Prostate gland (tissue), 2 donors: ENCODE measurements at regions not wholly inside any gene's neighbourhood (a gene's known extent, or its start where the extent isn't known, plus 50 kb on each side); places are given as distances from the start of the nearest gene placed in this dataset.

Experiments
- POLR2A ChIP-seq: fragments of 450-650 bp; IDR thresholded peaks from one replicate; pipeline ENCODE4 v1.6.1; 2016; ENCODE audit warnings: antibody characterized with exemption, mild to moderate bottlenecking
- POLR2AphosphoS5 ChIP-seq: sonication (generic); formaldehyde crosslinking; IDR thresholded peaks from one replicate; pipeline ENCODE4 v1.6.1; 2017; ENCODE audit warnings: antibody characterized with exemption
- TF ChIP-seq, protein P1 (sequence below), 4 experiments: fragments of 200-600 bp in 2 of 4; fragments of 450-650 bp in 2 of 4; sonication (generic) in 2 of 4; IDR thresholded peaks; 1 replicate in 3 of 4; 2 replicates in 1 of 4; pipeline ENCODE4 v1.5.1; 2016 to 2019; ENCODE audit warnings: antibody characterized with exemption in 4 of 4, mild to moderate bottlenecking in 2 of 4, moderate library complexity in 2 of 4

GRCh38 chr9:82397534-82397933 is 409.0 kb downstream of the SPATA31D1 start:
- TF ChIP-seq, protein P1, sequence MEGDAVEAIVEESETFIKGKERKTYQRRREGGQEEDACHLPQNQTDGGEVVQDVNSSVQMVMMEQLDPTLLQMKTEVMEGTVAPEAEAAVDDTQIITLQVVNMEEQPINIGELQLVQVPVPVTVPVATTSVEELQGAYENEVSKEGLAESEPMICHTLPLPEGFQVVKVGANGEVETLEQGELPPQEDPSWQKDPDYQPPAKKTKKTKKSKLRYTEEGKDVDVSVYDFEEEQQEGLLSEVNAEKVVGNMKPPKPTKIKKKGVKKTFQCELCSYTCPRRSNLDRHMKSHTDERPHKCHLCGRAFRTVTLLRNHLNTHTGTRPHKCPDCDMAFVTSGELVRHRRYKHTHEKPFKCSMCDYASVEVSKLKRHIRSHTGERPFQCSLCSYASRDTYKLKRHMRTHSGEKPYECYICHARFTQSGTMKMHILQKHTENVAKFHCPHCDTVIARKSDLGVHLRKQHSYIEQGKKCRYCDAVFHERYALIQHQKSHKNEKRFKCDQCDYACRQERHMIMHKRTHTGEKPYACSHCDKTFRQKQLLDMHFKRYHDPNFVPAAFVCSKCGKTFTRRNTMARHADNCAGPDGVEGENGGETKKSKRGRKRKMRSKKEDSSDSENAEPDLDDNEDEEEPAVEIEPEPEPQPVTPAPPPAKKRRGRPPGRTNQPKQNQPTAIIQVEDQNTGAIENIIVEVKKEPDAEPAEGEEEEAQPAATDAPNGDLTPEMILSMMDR (IDR thresholded peaks at IDR 0.05) = no peak
- TF ChIP-seq POLR2A = no peak
- no peak for TF ChIP-seq POLR2AphosphoS5
